ENCODE measurements at regions not wholly inside any gene's neighbourhood (a gene's known extent, or its start where the extent isn't known, plus 50 kb on each side); places are given as distances from the start of the nearest gene placed in this dataset.
"Not testable (repeated sequence)": the region's sequence is repeated elsewhere in the genome, so short reads cannot be mapped to it uniquely, and the experiment has no call there.

GRCh38 chr7:159335181-159335926, 190.7 kb upstream of the VIPR2 start:
- H3K27ac ChIP-seq: not testable (repeated sequence)

GRCh38 chr7:159332854-159333479, 188.3 kb upstream of the VIPR2 start:
- not testable (repeated sequence) for H3K27ac ChIP-seq

GRCh38 chr7:159331462-159331861, 186.8 kb upstream of the VIPR2 start:
- TF ChIP-seq ZFX (IDR thresholded peaks at IDR 0.05; ENCODE audit: borderline replicate concordance) (no peak), CTCF (IDR thresholded peaks at IDR 0.05) (no peak)
- no peak overlapping the region for H3K27ac ChIP-seq

- TF ChIP-seq CTCF (IDR thresholded peaks at IDR 0.05): no peak
- no peak for TF ChIP-seq ZFX (IDR thresholded peaks at IDR 0.05; ENCODE audit: borderline replicate concordance)
- H3K27ac ChIP-seq: no peak overlapping the region
Observed at GRCh38 chr7:159329818-159330378, 185.2 kb upstream of the VIPR2 start.

- no peak for TF ChIP-seq ZFX (IDR thresholded peaks at IDR 0.05; ENCODE audit: borderline replicate concordance)
- TF ChIP-seq CTCF (IDR thresholded peaks at IDR 0.05): no peak
Observed at GRCh38 chr7:159328096-159328495, 183.4 kb upstream of the VIPR2 start.

GRCh38 chr7:159323359-159323758, 178.7 kb upstream of the VIPR2 start:
- H3K27ac ChIP-seq: no peak overlapping the region
- no peak for TF ChIP-seq CTCF (IDR thresholded peaks at IDR 0.05)

More at GRCh38 chr7:159328096-159328495, 183.4 kb upstream of the VIPR2 start:
- no peak overlapping the region for H3K27ac ChIP-seq

- TF ChIP-seq CTCF (IDR thresholded peaks at IDR 0.05) (no peak), ZFX (IDR thresholded peaks at IDR 0.05; ENCODE audit: borderline replicate concordance) (no peak)
- H3K27ac ChIP-seq: no peak overlapping the region
Observed at GRCh38 chr7:159321278-159321677, 176.6 kb upstream of the VIPR2 start.

GRCh38 chr7:159318682-159319351, 174.2 kb upstream of the VIPR2 start:
- no peak for TF ChIP-seq ZFX (IDR thresholded peaks at IDR 0.05; ENCODE audit: borderline replicate concordance)
- no peak for TF ChIP-seq CTCF (IDR thresholded peaks at IDR 0.05)
- peak overlapping the region; percentile 58 for H3K27ac ChIP-seq
